ENCODE measurements at regions not wholly inside any gene's neighbourhood (a gene's known extent, or its start where the extent isn't known, plus 50 kb on each side); places are given as distances from the start of the nearest gene placed in this dataset.

DNA sequence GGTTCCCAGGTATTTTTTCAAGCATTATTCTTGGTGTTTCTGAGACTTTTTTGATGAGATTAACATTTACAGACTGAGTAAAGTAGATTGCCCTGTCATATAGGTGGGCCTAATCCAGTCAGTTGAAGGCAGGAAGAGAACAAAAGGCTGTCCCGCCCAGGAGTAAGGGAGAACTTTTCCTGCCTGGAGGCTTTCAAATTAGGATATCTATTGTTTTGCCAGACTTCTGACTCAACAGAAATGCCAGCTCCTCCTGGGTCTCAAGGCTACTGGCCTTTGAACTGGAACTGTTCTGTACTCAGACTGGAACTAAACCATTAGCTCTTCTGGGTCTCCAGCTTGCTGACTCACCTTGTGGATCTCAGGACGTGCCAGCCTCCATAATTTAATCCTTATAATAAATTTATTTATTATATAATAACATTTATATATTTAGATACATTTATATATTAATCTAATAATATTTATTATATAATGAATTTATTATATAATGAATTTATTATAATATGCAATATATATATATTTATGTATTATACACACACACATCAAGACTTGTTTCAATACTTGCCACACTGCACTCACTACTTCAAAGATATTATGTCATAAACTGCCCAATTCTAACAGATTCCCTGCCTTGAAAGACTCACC is 510.8 kb upstream of the B3GALT2 start:
- Mint-ChIP-seq H3K27ac (no peak overlapping the region), H3K9me3 (no peaks in the 10 kb centered on the region), H3K4me3 (no peak overlapping the region), H3K4me1 (ENCODE audit: low read depth) (peaks cover 15% of the 10 kb centered on the region), H3K36me3 (ENCODE audit: low read depth) (no peaks in the 10 kb centered on the region), H3K27me3 (ENCODE audit: low read depth) (no peaks in the 10 kb centered on the region)
- intact Hi-C loops (cut with micrococcal nuclease) = loop anchor here (2.0 kb wide), 1 partner anchor 54 kb away; no protein-coding TSS in a partner anchor
- CTCF ChIA-PET = interaction anchor here (0.7 kb wide), 1 partner anchor 208 kb away, joined by 3 read pairs; no protein-coding TSS in a partner anchor
- DNase-seq = no peak

DNA sequence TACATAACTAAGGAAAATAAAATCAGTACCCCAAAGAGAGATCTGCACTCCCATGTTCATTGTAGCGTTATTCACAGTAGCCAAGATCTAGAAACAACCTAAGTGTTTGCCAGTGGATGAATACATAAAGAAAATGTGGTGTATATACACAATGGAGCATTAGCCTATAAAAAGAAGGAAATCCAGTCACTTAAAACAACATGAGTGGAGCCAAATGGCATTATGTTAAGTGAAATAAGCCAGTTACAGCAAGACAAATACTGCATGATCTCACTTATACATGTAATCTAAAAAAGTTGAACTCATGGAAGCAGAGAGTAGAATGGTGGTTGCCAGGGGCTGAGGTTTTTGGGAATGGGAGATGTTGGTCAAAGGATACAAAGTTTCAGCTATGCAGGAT is 508.3 kb upstream of the B3GALT2 start:
- CTCF ChIA-PET = interaction anchor here (0.6 kb wide), 1 partner anchor 495 kb away, joined by 3 read pairs; no protein-coding TSS in a partner anchor
- no peak overlapping the region for H3K4me3 Mint-ChIP-seq
- intact Hi-C loops (cut with micrococcal nuclease) = no loop called here

DNA sequence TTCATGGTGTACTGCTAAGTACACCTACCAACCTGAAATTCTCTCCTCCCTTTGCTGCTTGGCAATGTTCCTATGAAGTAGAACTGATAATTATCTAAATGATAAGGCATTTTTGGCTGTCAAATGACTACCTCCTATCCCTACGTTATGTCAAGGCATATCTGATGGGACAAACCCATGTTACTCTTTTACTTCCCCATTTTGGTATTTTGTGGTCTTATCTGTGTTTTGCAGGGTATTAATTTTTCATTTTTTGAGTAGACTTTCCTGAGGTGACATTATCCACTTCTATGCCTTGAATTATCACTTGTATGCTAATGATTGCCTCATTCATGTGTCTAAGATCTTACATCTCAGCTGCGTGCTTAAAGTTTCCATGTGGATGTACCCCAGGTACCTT is 499.6 kb upstream of the B3GALT2 start:
- H3K27me3 Mint-ChIP-seq (ENCODE audit: low read depth) = no peaks in the 10 kb centered on the region
- DNase-seq = no peak
- peaks cover 2% of the 10 kb centered on the region for H3K9me3 Mint-ChIP-seq
- no peak overlapping the region for H3K4me3 Mint-ChIP-seq
- no peaks in the 10 kb centered on the region for H3K36me3 Mint-ChIP-seq (ENCODE audit: low read depth)
- intact Hi-C loops (cut with micrococcal nuclease) = no loop called here
- H3K27ac Mint-ChIP-seq = no peak overlapping the region
- no peaks in the 10 kb centered on the region for H3K4me1 Mint-ChIP-seq (ENCODE audit: low read depth)
- CTCF ChIA-PET = no interaction called here

More for the DNA sequence above, 508.3 kb upstream of the B3GALT2 start:
- H3K27me3 Mint-ChIP-seq (ENCODE audit: low read depth) = no peaks in the 10 kb centered on the region
- H3K4me1 Mint-ChIP-seq (ENCODE audit: low read depth) = no peaks in the 10 kb centered on the region
- no peaks in the 10 kb centered on the region for H3K36me3 Mint-ChIP-seq (ENCODE audit: low read depth)
- no peak for DNase-seq
- peaks cover 2% of the 10 kb centered on the region for H3K9me3 Mint-ChIP-seq
- no peak overlapping the region for H3K27ac Mint-ChIP-seq

- Mint-ChIP-seq H3K4me1 (ENCODE audit: low read depth) (peaks cover 1% of the 10 kb centered on the region), H3K9me3 (no peaks in the 10 kb centered on the region), H3K4me3 (no peak overlapping the region), H3K27me3 (ENCODE audit: low read depth) (no peaks in the 10 kb centered on the region), H3K27ac (no peak overlapping the region), H3K36me3 (ENCODE audit: low read depth) (no peaks in the 10 kb centered on the region)
- no peak for DNase-seq
- intact Hi-C loops (cut with micrococcal nuclease) = no loop called here
- CTCF ChIA-PET = no interaction called here
Observed at GRCh38 chr1:193681422-193681821, 495.0 kb upstream of the B3GALT2 start.

DNA sequence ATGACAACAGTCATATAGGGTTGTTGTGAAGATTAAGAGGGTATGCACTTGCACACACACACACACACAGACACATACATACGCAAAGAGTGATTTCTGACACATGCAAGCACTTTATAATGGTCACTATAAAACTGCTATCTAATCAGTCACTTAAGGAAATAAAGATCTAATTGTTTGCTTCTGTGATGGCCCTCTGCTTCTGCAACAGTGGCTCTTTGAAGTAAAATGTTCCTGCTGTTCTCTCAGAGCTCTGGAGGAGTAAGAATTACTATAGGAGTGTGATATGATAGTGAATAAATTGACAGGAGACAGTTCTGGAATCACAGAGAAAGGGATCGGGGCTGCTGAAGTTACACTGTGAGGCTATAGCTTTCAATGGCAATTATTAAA is 494.5 kb upstream of the B3GALT2 start:
- CTCF ChIA-PET = no interaction called here

DNA sequence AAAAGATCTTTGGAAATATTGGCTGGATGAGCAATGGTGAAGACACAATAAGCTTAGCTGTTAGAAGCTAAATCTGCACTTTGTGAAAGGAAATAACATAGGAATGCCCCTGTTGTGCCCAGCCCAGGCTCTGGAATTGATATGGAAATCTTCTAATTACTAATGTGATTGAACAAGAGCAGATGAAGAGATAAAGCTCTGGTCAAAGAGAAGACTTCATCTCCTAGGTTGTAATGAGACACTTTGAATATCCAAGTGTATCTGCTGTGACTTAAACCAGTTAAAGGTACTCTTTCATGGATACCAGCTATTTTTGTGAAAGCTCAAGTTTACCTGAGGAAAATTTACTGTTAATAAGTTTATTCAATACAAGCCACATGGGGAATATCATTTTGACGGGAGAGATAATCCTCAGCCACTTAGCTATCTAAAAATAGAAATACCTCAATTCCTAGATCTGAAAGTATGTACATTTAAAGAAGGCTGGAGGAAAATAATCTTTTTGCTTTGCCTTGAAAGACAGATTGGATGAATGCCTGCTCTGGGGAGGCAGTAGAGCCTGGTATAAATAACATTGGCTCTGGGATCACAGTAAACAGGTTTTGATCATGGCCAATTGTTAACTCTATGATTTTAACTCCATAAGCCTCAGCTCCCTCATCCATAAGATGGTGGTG is 494.0 kb upstream of the B3GALT2 start:
- CTCF ChIA-PET = no interaction called here
- DNase-seq = no peak
- peaks cover 1% of the 10 kb centered on the region for H3K4me1 Mint-ChIP-seq (ENCODE audit: low read depth)

More for the DNA sequence above, 494.5 kb upstream of the B3GALT2 start:
- H3K27me3 Mint-ChIP-seq (ENCODE audit: low read depth) = no peaks in the 10 kb centered on the region
- H3K4me1 Mint-ChIP-seq (ENCODE audit: low read depth) = peaks cover 1% of the 10 kb centered on the region
- no peaks in the 10 kb centered on the region for H3K36me3 Mint-ChIP-seq (ENCODE audit: low read depth)
- H3K4me3 Mint-ChIP-seq = no peak overlapping the region
- H3K9me3 Mint-ChIP-seq = no peaks in the 10 kb centered on the region
- intact Hi-C loops (cut with micrococcal nuclease) = no loop called here
- DNase-seq = no peak
- H3K27ac Mint-ChIP-seq = no peak overlapping the region

GRCh38 chr1:193677874-193678273 is 491.5 kb upstream of the B3GALT2 start:
- Mint-ChIP-seq H3K27ac (no peak overlapping the region), H3K27me3 (ENCODE audit: low read depth) (no peaks in the 10 kb centered on the region), H3K4me3 (no peak overlapping the region), H3K9me3 (no peaks in the 10 kb centered on the region), H3K36me3 (ENCODE audit: low read depth) (no peaks in the 10 kb centered on the region), H3K4me1 (ENCODE audit: low read depth) (peaks cover 1% of the 10 kb centered on the region)
- DNase-seq = no peak
- CTCF ChIA-PET = no interaction called here
- intact Hi-C loops (cut with micrococcal nuclease) = no loop called here

More for the DNA sequence above, 494.0 kb upstream of the B3GALT2 start:
- H3K27me3 Mint-ChIP-seq (ENCODE audit: low read depth) = no peaks in the 10 kb centered on the region
- H3K36me3 Mint-ChIP-seq (ENCODE audit: low read depth) = no peaks in the 10 kb centered on the region
- H3K9me3 Mint-ChIP-seq = no peaks in the 10 kb centered on the region
- H3K27ac Mint-ChIP-seq = no peak overlapping the region
- intact Hi-C loops (cut with micrococcal nuclease) = no loop called here
- no peak overlapping the region for H3K4me3 Mint-ChIP-seq

GRCh38 chr1:193676996-193677549 is 490.7 kb upstream of the B3GALT2 start:
- no peak overlapping the region for H3K27ac Mint-ChIP-seq
- DNase-seq = no peak
- H3K27me3 Mint-ChIP-seq (ENCODE audit: low read depth) = no peaks in the 10 kb centered on the region
- H3K4me3 Mint-ChIP-seq = no peak overlapping the region
- intact Hi-C loops (cut with micrococcal nuclease) = no loop called here
- CTCF ChIA-PET = no interaction called here
- H3K9me3 Mint-ChIP-seq = no peaks in the 10 kb centered on the region
- no peaks in the 10 kb centered on the region for H3K36me3 Mint-ChIP-seq (ENCODE audit: low read depth)
- peaks cover 1% of the 10 kb centered on the region for H3K4me1 Mint-ChIP-seq (ENCODE audit: low read depth)

GRCh38 chr1:193674292-193674944 is 488.0 kb upstream of the B3GALT2 start:
- Mint-ChIP-seq H3K4me3 (no peak overlapping the region), H3K27ac (no peak overlapping the region)
- CTCF ChIA-PET = no interaction called here

GRCh38 chr1:193666485-193667083 is 480.2 kb upstream of the B3GALT2 start:
- Mint-ChIP-seq H3K27ac (no peak overlapping the region), H3K36me3 (ENCODE audit: low read depth) (no peaks in the 10 kb centered on the region), H3K9me3 (peaks cover 3% of the 10 kb centered on the region), H3K4me1 (ENCODE audit: low read depth) (no peaks in the 10 kb centered on the region), H3K4me3 (no peak overlapping the region), H3K27me3 (ENCODE audit: low read depth) (no peaks in the 10 kb centered on the region)
- intact Hi-C loops (cut with micrococcal nuclease) = no loop called here
- DNase-seq = no peak
- CTCF ChIA-PET = no interaction called here

More at GRCh38 chr1:193674292-193674944, 488.0 kb upstream of the B3GALT2 start:
- no peaks in the 10 kb centered on the region for H3K36me3 Mint-ChIP-seq (ENCODE audit: low read depth)
- H3K4me1 Mint-ChIP-seq (ENCODE audit: low read depth) = peaks cover 1% of the 10 kb centered on the region
- H3K9me3 Mint-ChIP-seq = peaks cover 3% of the 10 kb centered on the region
- intact Hi-C loops (cut with micrococcal nuclease) = no loop called here
- no peaks in the 10 kb centered on the region for H3K27me3 Mint-ChIP-seq (ENCODE audit: low read depth)
- DNase-seq = no peak

DNA sequence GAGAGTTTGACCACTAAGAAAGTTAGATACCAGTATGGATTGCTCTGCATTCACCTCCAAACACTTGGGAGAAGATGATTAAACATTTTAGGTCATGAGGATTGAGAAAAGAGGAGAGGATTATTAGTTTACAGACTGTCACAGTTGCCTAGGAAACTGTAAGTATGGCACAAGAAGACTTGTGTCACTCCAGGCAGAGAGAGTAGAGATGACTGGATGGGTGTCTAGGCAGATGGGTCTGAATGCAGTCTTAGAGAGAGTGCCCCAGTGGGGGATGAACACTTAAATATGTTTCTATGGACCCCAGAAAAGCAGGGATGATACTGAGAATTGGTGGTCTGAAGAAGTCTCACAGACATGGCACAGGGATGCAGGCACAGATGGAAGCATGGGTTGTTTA is 477.6 kb upstream of the B3GALT2 start:
- H3K27ac Mint-ChIP-seq = no peak overlapping the region
- no peak for DNase-seq
- no peak overlapping the region for H3K4me3 Mint-ChIP-seq
- H3K36me3 Mint-ChIP-seq (ENCODE audit: low read depth) = no peaks in the 10 kb centered on the region
- H3K4me1 Mint-ChIP-seq (ENCODE audit: low read depth) = no peaks in the 10 kb centered on the region
- H3K27me3 Mint-ChIP-seq (ENCODE audit: low read depth) = no peaks in the 10 kb centered on the region
- intact Hi-C loops (cut with micrococcal nuclease) = no loop called here
- no peaks in the 10 kb centered on the region for H3K9me3 Mint-ChIP-seq
- CTCF ChIA-PET = no interaction called here

- no peaks in the 10 kb centered on the region for H3K9me3 Mint-ChIP-seq
- no peaks in the 10 kb centered on the region for H3K36me3 Mint-ChIP-seq (ENCODE audit: low read depth)
- no peak overlapping the region for H3K4me3 Mint-ChIP-seq
- no peaks in the 10 kb centered on the region for H3K27me3 Mint-ChIP-seq (ENCODE audit: low read depth)
- H3K4me1 Mint-ChIP-seq (ENCODE audit: low read depth) = no peaks in the 10 kb centered on the region
- no peak overlapping the region for H3K27ac Mint-ChIP-seq
- CTCF ChIA-PET = no interaction called here
- intact Hi-C loops (cut with micrococcal nuclease) = no loop called here
- no peak for DNase-seq
Observed at GRCh38 chr1:193662030-193662429, 475.6 kb upstream of the B3GALT2 start.
